SJSA1 (cell line): ENCODE measurements at regions not wholly inside any gene's neighbourhood (a gene's known extent, or its start where the extent isn't known, plus 50 kb on each side); places are given as distances from the start of the nearest gene placed in this dataset.
"Not testable (repeated sequence)": the region's sequence is repeated elsewhere in the genome, so short reads cannot be mapped to it uniquely, and the experiment has no call there.

Experiments used
- DNase-seq, 2 experiments: peaks; one replicate each; pipeline ENCODE4 v3.0.0-alpha.2; 2015 to 2020; ENCODE audit warnings: low spot score in 2 of 2, low read depth in 1 of 2
- H3K27ac ChIP-seq: fragments of 250-450 bp; sonication (Bioruptor Pico); 2 replicates; pipeline ENCODE4 v1.5.1; 2020; ENCODE audit warnings: mild to moderate bottlenecking, moderate library complexity
- H3K27me3 ChIP-seq: fragments of 250-450 bp; sonication (Bioruptor Pico); replicated peaks from 2 replicates; pipeline ENCODE4 v1.5.1; 2020; ENCODE audit warnings: mild to moderate bottlenecking, moderate library complexity
- H3K36me3 ChIP-seq: fragments of 250-450 bp; sonication (Bioruptor Pico); 2 replicates; pipeline ENCODE4 v1.5.1; 2020; ENCODE audit warnings: mild to moderate bottlenecking
- H3K4me1 ChIP-seq: fragments of 250-450 bp; sonication (Bioruptor Pico); replicated peaks from 2 replicates; pipeline ENCODE4 v1.6.1; 2021; ENCODE audit warnings: mild to moderate bottlenecking
- H3K4me3 ChIP-seq: fragments of 250-450 bp; sonication (Bioruptor Pico); 2 replicates; pipeline ENCODE4 v1.5.1; 2020; ENCODE audit warnings: mild to moderate bottlenecking
- H3K9me3 ChIP-seq: fragments of 250-450 bp; sonication (Bioruptor Pico); replicated peaks from 2 replicates; pipeline ENCODE4 v1.5.1; 2020; ENCODE audit warnings: mild to moderate bottlenecking

- no peaks in the 10 kb centered on the region for H3K36me3 ChIP-seq
- H3K9me3 ChIP-seq, result no peaks in the 10 kb centered on the region
- no peaks in the 10 kb centered on the region for H3K4me1 ChIP-seq
- no peak overlapping the region for H3K4me3 ChIP-seq
- H3K27me3 ChIP-seq, result peaks cover 11% of the 10 kb centered on the region; the same call in 1 of the 2 replicates
- no peak for DNase-seq
- no peak overlapping the region for H3K27ac ChIP-seq
Observed at GRCh38 chr14:77985211-77985615, 185.0 kb upstream of the NRXN3 start.

- H3K4me3 ChIP-seq, result no peak overlapping the region
- no peak overlapping the region for H3K27ac ChIP-seq
- H3K27me3 ChIP-seq, result 0 out of 2 replicates have a peak, but pooled peaks cover 3% of the 10 kb centered on the region
- H3K36me3 ChIP-seq, result no peaks in the 10 kb centered on the region
- H3K4me1 ChIP-seq, result no peaks in the 10 kb centered on the region
- DNase-seq, result no peak
- H3K9me3 ChIP-seq, result no peaks in the 10 kb centered on the region
Observed at GRCh38 chr14:77986773-77987172, 183.4 kb upstream of the NRXN3 start.

- DNase-seq, result no peak
- H3K4me3 ChIP-seq, result no peak overlapping the region
- no peaks in the 10 kb centered on the region for H3K4me1 ChIP-seq
- H3K36me3 ChIP-seq, result no peaks in the 10 kb centered on the region
- H3K27ac ChIP-seq, result no peak overlapping the region
- H3K27me3 ChIP-seq, result 0 out of 2 replicates have a peak, but pooled peaks cover 3% of the 10 kb centered on the region
- no peaks in the 10 kb centered on the region for H3K9me3 ChIP-seq
Observed at GRCh38 chr14:77988096-77988870, 181.9 kb upstream of the NRXN3 start.

DNA sequence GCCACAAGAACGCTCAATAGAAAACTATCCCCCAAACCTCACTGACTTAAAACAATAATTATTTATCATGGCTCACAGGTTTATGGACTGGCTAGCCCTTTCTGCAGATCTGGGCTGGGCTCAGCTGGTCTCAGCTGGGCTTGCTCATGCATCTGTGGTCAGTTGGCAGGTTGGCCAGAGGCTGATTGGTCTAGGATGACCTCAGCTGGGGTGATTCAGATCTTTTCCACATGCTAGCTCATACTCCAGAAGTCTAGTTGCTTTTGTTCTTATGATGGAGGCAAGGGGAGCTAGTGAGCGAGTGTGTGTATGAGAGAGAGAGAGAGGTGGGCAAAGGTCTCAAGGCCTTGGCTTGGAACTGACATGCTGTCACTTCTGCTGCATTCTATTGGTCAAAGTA, 181.2 kb upstream of the NRXN3 start:
- Histone ChIP-seq H3K4me3 (no peak overlapping the region), H3K36me3 (no peaks in the 10 kb centered on the region), H3K4me1 (no peaks in the 10 kb centered on the region), H3K9me3 (no peaks in the 10 kb centered on the region), H3K27ac (no peak overlapping the region), H3K27me3 (0 out of 2 replicates have a peak, but pooled peaks cover 3% of the 10 kb centered on the region)
- no peak for DNase-seq

- no peaks in the 10 kb centered on the region for H3K36me3 ChIP-seq
- no peak overlapping the region for H3K27ac ChIP-seq
- H3K27me3 ChIP-seq, result 0 out of 2 replicates have a peak, but pooled peaks cover 3% of the 10 kb centered on the region
- no peak for DNase-seq
- no peaks in the 10 kb centered on the region for H3K4me1 ChIP-seq
- no peak overlapping the region for H3K4me3 ChIP-seq
- no peaks in the 10 kb centered on the region for H3K9me3 ChIP-seq
Observed at GRCh38 chr14:77989441-77989991, 180.7 kb upstream of the NRXN3 start.

GRCh38 chr14:77990337-77990736, 179.8 kb upstream of the NRXN3 start:
- H3K27ac ChIP-seq, result no peak overlapping the region
- H3K9me3 ChIP-seq, result no peaks in the 10 kb centered on the region
- no peak overlapping the region for H3K4me3 ChIP-seq
- no peaks in the 10 kb centered on the region for H3K4me1 ChIP-seq
- DNase-seq, result no peak
- H3K36me3 ChIP-seq, result no peaks in the 10 kb centered on the region
- H3K27me3 ChIP-seq, result no peaks in the 10 kb centered on the region

- no peak for DNase-seq
- no peaks in the 10 kb centered on the region for H3K4me1 ChIP-seq
- H3K36me3 ChIP-seq, result no peaks in the 10 kb centered on the region
- no peaks in the 10 kb centered on the region for H3K9me3 ChIP-seq
- no peaks in the 10 kb centered on the region for H3K27me3 ChIP-seq
- no peak overlapping the region for H3K27ac ChIP-seq
- no peak overlapping the region for H3K4me3 ChIP-seq
Observed at GRCh38 chr14:77991128-77991772, 178.9 kb upstream of the NRXN3 start.

DNA sequence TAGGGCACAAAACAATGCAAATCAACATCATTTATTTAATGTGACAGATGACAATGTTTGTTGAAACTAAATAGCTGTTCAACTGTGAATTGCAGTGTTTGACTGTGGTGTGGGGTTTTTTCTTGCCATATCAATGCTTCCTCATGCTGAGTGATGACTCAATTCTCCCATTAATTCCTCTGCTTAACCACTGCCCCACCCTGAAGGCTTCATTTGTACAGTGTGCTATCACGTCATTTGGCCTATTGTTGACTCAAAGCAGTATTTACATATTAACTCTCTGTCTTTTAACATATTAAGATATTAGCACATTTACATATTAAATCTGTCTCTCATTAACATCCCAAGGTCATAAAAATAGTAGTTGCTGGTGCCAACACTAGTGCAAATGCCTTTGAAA, 164.8 kb upstream of the NRXN3 start:
- DNase-seq, result no peak
- no peaks in the 10 kb centered on the region for H3K36me3 ChIP-seq
- no peak overlapping the region for H3K27ac ChIP-seq

DNA sequence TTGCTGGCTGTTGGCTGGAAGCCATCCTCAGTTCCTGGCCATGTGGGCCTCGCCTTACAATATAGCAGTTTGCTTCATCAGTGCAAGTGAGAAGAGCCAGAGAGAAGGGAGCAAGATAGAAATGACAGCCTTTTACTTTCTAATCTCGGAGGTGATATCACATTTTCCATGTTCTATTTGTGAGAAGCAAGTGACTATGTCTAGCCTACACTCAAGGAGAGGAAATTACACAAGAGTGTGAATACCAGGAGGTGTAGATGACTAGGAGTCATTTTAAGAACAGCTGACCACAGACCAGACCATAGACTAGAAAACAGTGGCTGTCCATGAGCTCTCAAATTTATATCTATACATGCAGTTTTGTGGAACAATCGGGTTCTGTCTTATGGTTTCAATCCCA, 163.0 kb upstream of the NRXN3 start:
- Histone ChIP-seq H3K4me3 (no peak overlapping the region), H3K36me3 (no peaks in the 10 kb centered on the region), H3K27me3 (no peaks in the 10 kb centered on the region), H3K4me1 (no peaks in the 10 kb centered on the region), H3K9me3 (no peaks in the 10 kb centered on the region), H3K27ac (no peak overlapping the region)
- DNase-seq, result no peak

More for the DNA sequence above, 164.8 kb upstream of the NRXN3 start:
- Histone ChIP-seq H3K4me3 (no peak overlapping the region), H3K27me3 (no peaks in the 10 kb centered on the region), H3K9me3 (no peaks in the 10 kb centered on the region), H3K4me1 (no peaks in the 10 kb centered on the region)

- H3K27ac ChIP-seq, result no peak overlapping the region
- no peaks in the 10 kb centered on the region for H3K9me3 ChIP-seq
- H3K27me3 ChIP-seq, result no peaks in the 10 kb centered on the region
- no peak for DNase-seq
- no peak overlapping the region for H3K4me3 ChIP-seq
- H3K36me3 ChIP-seq, result no peaks in the 10 kb centered on the region
- no peaks in the 10 kb centered on the region for H3K4me1 ChIP-seq
Observed at GRCh38 chr14:78010688-78011087, 159.5 kb upstream of the NRXN3 start.

DNA sequence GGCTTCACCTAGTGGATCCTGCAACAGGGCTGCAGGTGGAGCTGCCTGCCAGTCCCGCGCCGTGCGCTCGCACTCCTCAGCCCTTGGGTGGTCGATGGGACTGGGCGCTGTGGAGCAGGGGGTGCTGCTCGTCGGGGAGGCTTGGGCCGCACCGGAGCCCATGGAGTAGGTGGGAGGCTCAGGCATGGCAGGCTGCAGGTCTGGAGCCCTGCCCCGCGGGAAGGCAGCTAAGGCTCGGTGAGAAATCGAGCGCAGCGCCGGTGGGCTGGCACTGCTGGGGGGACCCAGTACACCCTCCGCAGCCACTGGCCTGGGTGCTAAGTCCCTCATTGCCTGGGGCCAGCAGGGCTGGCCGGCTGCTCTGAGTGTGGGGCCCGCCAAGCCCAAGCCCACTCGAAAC, 156.3 kb upstream of the NRXN3 start:
- not testable (repeated sequence) for H3K9me3 ChIP-seq, H3K4me1 ChIP-seq, H3K27me3 ChIP-seq, H3K36me3 ChIP-seq, H3K4me3 ChIP-seq, DNase-seq, H3K27ac ChIP-seq

DNA sequence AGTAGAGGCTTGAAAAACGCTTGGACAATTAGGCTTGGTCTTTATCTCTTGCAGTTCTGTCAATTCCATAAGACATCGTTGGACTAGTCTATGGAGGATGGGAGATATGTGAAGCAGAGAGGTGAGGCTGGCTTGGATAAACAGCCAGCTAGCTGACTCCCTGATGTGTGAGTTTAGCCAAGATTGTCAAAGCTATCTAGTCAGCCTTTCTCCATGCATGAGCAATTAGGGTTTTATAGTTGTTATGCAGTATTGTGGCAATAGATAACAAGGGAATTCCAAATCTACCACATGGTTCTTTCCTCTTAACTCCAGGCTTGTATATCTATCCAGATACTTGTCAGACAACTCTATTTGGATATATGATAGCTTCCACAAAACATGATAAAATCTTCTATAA, 153.6 kb upstream of the NRXN3 start:
- Histone ChIP-seq H3K4me3 (no peak overlapping the region), H3K27me3 (no peaks in the 10 kb centered on the region), H3K36me3 (no peaks in the 10 kb centered on the region), H3K27ac (no peak overlapping the region), H3K4me1 (no peaks in the 10 kb centered on the region), H3K9me3 (no peaks in the 10 kb centered on the region)
- no peak for DNase-seq

DNA sequence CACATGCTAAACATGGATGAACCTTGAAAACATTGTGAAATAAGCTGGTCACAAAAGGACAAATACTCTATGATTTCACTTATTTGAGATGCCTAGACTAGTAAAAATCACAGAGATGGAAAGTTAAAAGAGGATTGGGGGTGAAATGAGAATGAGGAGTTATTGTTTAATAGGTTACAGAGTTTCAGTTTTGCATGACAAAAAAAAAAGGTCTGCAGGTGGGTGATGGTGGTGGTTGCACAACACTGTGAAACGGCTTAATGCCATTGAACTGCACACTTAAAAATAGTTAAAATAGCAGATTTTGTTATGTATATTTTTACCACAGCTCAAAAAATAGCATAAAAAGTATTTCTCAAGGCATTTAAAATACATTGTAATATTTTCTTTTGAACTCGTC, 151.9 kb upstream of the NRXN3 start:
- no peak for DNase-seq
- Histone ChIP-seq H3K27me3 (no peaks in the 10 kb centered on the region), H3K9me3 (no peaks in the 10 kb centered on the region), H3K27ac (no peak overlapping the region), H3K36me3 (no peaks in the 10 kb centered on the region), H3K4me3 (no peak overlapping the region), H3K4me1 (no peaks in the 10 kb centered on the region)

DNA sequence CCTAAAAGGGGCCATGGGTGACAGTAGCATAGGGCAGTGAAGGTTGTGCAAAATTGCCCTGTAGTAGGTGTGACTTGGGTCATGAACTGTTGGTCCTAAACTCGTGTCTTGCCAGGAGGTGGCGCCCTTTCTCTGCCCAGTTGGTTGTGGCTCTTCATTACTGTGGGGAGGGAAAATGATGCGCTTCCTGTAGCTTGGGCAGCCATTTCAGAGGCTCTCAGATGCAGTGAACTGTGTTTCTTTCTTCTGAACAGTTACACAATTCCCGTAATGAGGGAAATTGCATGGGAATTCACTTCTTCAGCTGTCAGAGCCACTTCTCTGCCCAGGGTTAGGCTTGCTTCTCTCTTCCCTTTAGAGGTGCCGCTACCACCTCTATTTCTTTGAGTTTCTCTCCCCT, 148.1 kb upstream of the NRXN3 start:
- H3K27ac ChIP-seq, result no peak overlapping the region
- H3K27me3 ChIP-seq, result no peaks in the 10 kb centered on the region
- DNase-seq, result peak; percentile 50 to 75
- no peaks in the 10 kb centered on the region for H3K9me3 ChIP-seq
- no peaks in the 10 kb centered on the region for H3K36me3 ChIP-seq
- H3K4me3 ChIP-seq, result no peak overlapping the region
- H3K4me1 ChIP-seq, result no peaks in the 10 kb centered on the region
